Natural killer cell treated with Interleukin-12 subunit alpha and Interleukin-12 subunit beta and Interleukin-15 and Interleukin-18, amount 100 ng/mL, for 72 hours (primary cell): ENCODE measurements at regions not wholly inside any gene's neighbourhood (a gene's known extent, or its start where the extent isn't known, plus 50 kb on each side); places are given as distances from the start of the nearest gene placed in this dataset.

Experiments used
- ATAC-seq, 2 donors: fragments of 150-1000 bp; cut with Tn5 transposase in 1 of 2; sonication (Bioruptor Pico), chemical (Tn5 transposase) in 1 of 2; 2 replicates each; pipeline ENCODE4 v1.10.0; 2021
- DNase-seq: peaks from one replicate; pipeline ENCODE4 v3.0.0; 2022; ENCODE audit warnings: low spot score
- H3K27ac Mint-ChIP-seq, 2 donors: 1 replicate in 1 of 2; 2 replicates in 1 of 2; pipeline ENCODE4 v1.8.0; 2022; ENCODE audit warnings: mixed read lengths in 2 of 2, mild to moderate bottlenecking in 1 of 2, moderate library complexity in 1 of 2
- H3K27me3 Mint-ChIP-seq, 2 donors: 1 replicate in 1 of 2; 2 replicates in 1 of 2; pipeline ENCODE4 v1.8.0; 2022; ENCODE audit warnings: mixed read lengths in 2 of 2
- H3K36me3 Mint-ChIP-seq: one replicate; pipeline ENCODE4 v1.8.0; 2022; ENCODE audit warnings: mixed read lengths
- H3K4me1 Mint-ChIP-seq, 2 donors: 1 replicate in 1 of 2; 2 replicates in 1 of 2; pipeline ENCODE4 v1.8.0; 2022; ENCODE audit warnings: low read depth in 2 of 2, mixed read lengths in 2 of 2, mild to moderate bottlenecking in 1 of 2
- H3K4me3 Mint-ChIP-seq: one replicate; pipeline ENCODE4 v1.8.0; 2022; ENCODE audit warnings: mixed read lengths
- H3K9me3 Mint-ChIP-seq: 2 replicates; pipeline ENCODE4 v1.8.0; 2022; ENCODE audit warnings: mixed read lengths

GRCh38 chr22:27045103-27045947 is 387.9 kb downstream of the MIAT start:
- ATAC-seq = no peak
- H3K4me3 Mint-ChIP-seq = no peak overlapping the region
- no peaks in the 10 kb centered on the region for H3K4me1 Mint-ChIP-seq
- no peaks in the 10 kb centered on the region for H3K9me3 Mint-ChIP-seq
- H3K27ac Mint-ChIP-seq = no peak overlapping the region
- DNase-seq = no peak
- H3K27me3 Mint-ChIP-seq = peaks cover 18 to 25% of the 10 kb centered on the region in 2 donors
- no peaks in the 10 kb centered on the region for H3K36me3 Mint-ChIP-seq

GRCh38 chr22:27046086-27046485 is 388.7 kb downstream of the MIAT start:
- DNase-seq (no peak), ATAC-seq (no peak)
- no peaks in the 10 kb centered on the region for H3K36me3 Mint-ChIP-seq
- H3K27ac Mint-ChIP-seq = no peak overlapping the region
- no peaks in the 10 kb centered on the region for H3K4me1 Mint-ChIP-seq
- H3K9me3 Mint-ChIP-seq = no peaks in the 10 kb centered on the region
- H3K27me3 Mint-ChIP-seq = peaks cover 20 to 27% of the 10 kb centered on the region in 2 donors
- no peak overlapping the region for H3K4me3 Mint-ChIP-seq

GRCh38 chr22:27046603-27047002 is 389.2 kb downstream of the MIAT start:
- Mint-ChIP-seq H3K9me3 (no peaks in the 10 kb centered on the region), H3K27me3 (peaks cover 19 to 27% of the 10 kb centered on the region in 2 donors), H3K4me3 (no peak overlapping the region), H3K27ac (no peak overlapping the region), H3K36me3 (no peaks in the 10 kb centered on the region), H3K4me1 (no peaks in the 10 kb centered on the region)
- DNase-seq (no peak), ATAC-seq (no peak)

GRCh38 chr22:27050771-27051170 is 393.4 kb downstream of the MIAT start:
- Mint-ChIP-seq H3K27ac (no peak overlapping the region), H3K36me3 (no peaks in the 10 kb centered on the region), H3K4me3 (no peak overlapping the region), H3K4me1 (no peaks in the 10 kb centered on the region), H3K27me3 (peaks cover 22 to 26% of the 10 kb centered on the region in 2 donors), H3K9me3 (no peaks in the 10 kb centered on the region)
- DNase-seq = no peak
- no peak for ATAC-seq

- no peaks in the 10 kb centered on the region for H3K9me3 Mint-ChIP-seq
Measured at GRCh38 chr22:27051407-27051806, 394.0 kb downstream of the MIAT start.

GRCh38 chr22:27057717-27058116 is 400.3 kb downstream of the MIAT start:
- ATAC-seq = no peak
- Mint-ChIP-seq H3K4me1 (no peaks in the 10 kb centered on the region), H3K9me3 (no peaks in the 10 kb centered on the region), H3K4me3 (no peak overlapping the region), H3K36me3 (no peaks in the 10 kb centered on the region), H3K27me3 (peaks cover 20 to 24% of the 10 kb centered on the region in 2 donors), H3K27ac (no peak overlapping the region)
- no peak for DNase-seq

More at GRCh38 chr22:27051407-27051806, 394.0 kb downstream of the MIAT start:
- Mint-ChIP-seq H3K4me1 (no peaks in the 10 kb centered on the region), H3K36me3 (no peaks in the 10 kb centered on the region), H3K27ac (no peak overlapping the region), H3K27me3 (peaks cover 24 to 26% of the 10 kb centered on the region in 2 donors), H3K4me3 (no peak overlapping the region)
- DNase-seq (no peak), ATAC-seq (no peak)

GRCh38 chr22:27060190-27060589 is 402.8 kb downstream of the MIAT start:
- DNase-seq (no peak), ATAC-seq (no peak)
- H3K36me3 Mint-ChIP-seq = no peaks in the 10 kb centered on the region
- H3K4me1 Mint-ChIP-seq = no peaks in the 10 kb centered on the region
- H3K4me3 Mint-ChIP-seq = no peak overlapping the region
- H3K27ac Mint-ChIP-seq = no peak overlapping the region
- H3K27me3 Mint-ChIP-seq = peaks cover 17 to 30% of the 10 kb centered on the region in 2 donors
- no peaks in the 10 kb centered on the region for H3K9me3 Mint-ChIP-seq

- no peak for ATAC-seq
- Mint-ChIP-seq H3K9me3 (no peaks in the 10 kb centered on the region), H3K27ac (no peak overlapping the region), H3K4me3 (no peak overlapping the region), H3K4me1 (no peaks in the 10 kb centered on the region), H3K27me3 (peaks cover 17 to 30% of the 10 kb centered on the region in 2 donors), H3K36me3 (no peaks in the 10 kb centered on the region)
- DNase-seq = no peak
Measured at GRCh38 chr22:27062910-27063309, 405.5 kb downstream of the MIAT start.

- Mint-ChIP-seq H3K4me1 (no peaks in the 10 kb centered on the region), H3K4me3 (no peak overlapping the region), H3K9me3 (no peaks in the 10 kb centered on the region), H3K36me3 (no peaks in the 10 kb centered on the region), H3K27ac (no peak overlapping the region), H3K27me3 (peaks cover 17 to 30% of the 10 kb centered on the region in 2 donors)
- DNase-seq (no peak), ATAC-seq (no peak)
Measured at GRCh38 chr22:27063406-27063805, 406.0 kb downstream of the MIAT start.

GRCh38 chr22:27063841-27064240 is 406.5 kb downstream of the MIAT start:
- Mint-ChIP-seq H3K9me3 (no peaks in the 10 kb centered on the region), H3K36me3 (no peaks in the 10 kb centered on the region), H3K4me1 (no peaks in the 10 kb centered on the region), H3K27ac (no peak overlapping the region), H3K27me3 (peaks cover 17 to 30% of the 10 kb centered on the region in 2 donors), H3K4me3 (no peak overlapping the region)
- no peak for ATAC-seq
- no peak for DNase-seq

- no peak for DNase-seq
- Mint-ChIP-seq H3K4me3 (no peak overlapping the region), H3K27ac (no peak overlapping the region), H3K36me3 (no peaks in the 10 kb centered on the region), H3K9me3 (no peaks in the 10 kb centered on the region), H3K27me3 (peaks cover 17 to 30% of the 10 kb centered on the region in 2 donors), H3K4me1 (no peaks in the 10 kb centered on the region)
- ATAC-seq = no peak
Measured at GRCh38 chr22:27064386-27064785, 407.0 kb downstream of the MIAT start.

GRCh38 chr22:27065279-27065678 is 407.9 kb downstream of the MIAT start:
- no peak overlapping the region for H3K4me3 Mint-ChIP-seq
- no peak for DNase-seq
- H3K27me3 Mint-ChIP-seq = peaks cover 22 to 38% of the 10 kb centered on the region in 2 donors
- ATAC-seq = no peak
- H3K36me3 Mint-ChIP-seq = no peaks in the 10 kb centered on the region
- no peak overlapping the region for H3K27ac Mint-ChIP-seq
- H3K9me3 Mint-ChIP-seq = no peaks in the 10 kb centered on the region
- no peaks in the 10 kb centered on the region for H3K4me1 Mint-ChIP-seq

- Mint-ChIP-seq H3K4me3 (no peak overlapping the region), H3K27me3 (peaks cover 29 to 50% of the 10 kb centered on the region in 2 donors), H3K9me3 (no peaks in the 10 kb centered on the region), H3K36me3 (no peaks in the 10 kb centered on the region), H3K4me1 (no peaks in the 10 kb centered on the region), H3K27ac (no peak overlapping the region)
- DNase-seq (no peak), ATAC-seq (no peak)
Measured at GRCh38 chr22:27066856-27067255, 409.5 kb downstream of the MIAT start.

GRCh38 chr22:27068121-27068520 is 410.7 kb downstream of the MIAT start:
- no peak for DNase-seq
- H3K27me3 Mint-ChIP-seq = peaks cover 26 to 37% of the 10 kb centered on the region in 2 donors
- no peaks in the 10 kb centered on the region for H3K9me3 Mint-ChIP-seq
- H3K4me1 Mint-ChIP-seq = no peaks in the 10 kb centered on the region
- no peak overlapping the region for H3K27ac Mint-ChIP-seq
- H3K36me3 Mint-ChIP-seq = no peaks in the 10 kb centered on the region
- ATAC-seq = peak in 1 of 2 donors; percentile 42
- no peak overlapping the region for H3K4me3 Mint-ChIP-seq
